ENCODE measurements at regions not wholly inside any gene's neighbourhood (a gene's known extent, or its start where the extent isn't known, plus 50 kb on each side); places are given as distances from the start of the nearest gene placed in this dataset.

- no peak for TF ChIP-seq CTCF (IDR thresholded peaks at IDR 0.05)
- no peak for TF ChIP-seq POLR2A (IDR thresholded peaks at IDR 0.05)
Measured at GRCh38 chr4:163631288-163631687, 136.8 kb downstream of the TMA16 start.

All from heart left ventricle (tissue), 13 donors.